Endothelial cell of umbilical vein (primary cell): ENCODE measurements at regions not wholly inside any gene's neighbourhood (a gene's known extent, or its start where the extent isn't known, plus 50 kb on each side); places are given as distances from the start of the nearest gene placed in this dataset.

Experiments used
- BruUV-seq: library from RNA; stranded (reverse); fragments of 400-500 nt; replicated peaks from 2 replicates; lab custom pipeline; 2021; lab: Mats Ljungman, UMichigan
- CTCF ChIA-PET: fragments of 300-600, 350-600 bp; sonication (Branson Sonifier 250); formaldehyde crosslinking; loops from one replicate; lab custom pipeline; 2021; ENCODE audit warnings: antibody characterized with exemption, inconsistent platforms; lab: Charles Lee
- POLR2A ChIA-PET: fragments of 300-600, 350-600 bp; sonication (Branson Sonifier 250); formaldehyde crosslinking; loops from one replicate; lab custom pipeline; 2021; ENCODE audit warnings: antibody characterized with exemption, inconsistent platforms; lab: Charles Lee
- DNase-seq: peaks from one replicate; pipeline ENCODE4 v3.0.0-alpha.2; 2011; ENCODE audit warnings: low read depth, low spot score
- FAIRE-seq: peaks from 2 replicates; lab custom pipeline; 2011; peaks lifted over from hg19 to GRCh38; lab: Jason Lieb, UNC
- H2AFZ ChIP-seq: 2 replicates; pipeline ENCODE4 v1.6.0; 2012; ENCODE audit warnings: low read depth, low read length, control low read depth, inconsistent platforms
- H3K27ac ChIP-seq: 2 replicates; pipeline ENCODE4 v1.5.1; 2011; ENCODE audit warnings: low read depth, mild to moderate bottlenecking, control low read depth, low read length, moderate library complexity; ENCODE audit not compliant: insufficient read depth
- H3K27me3 ChIP-seq, 2 experiments: 2 replicates each; pipeline versions ENCODE4 v1.6.0 to v1.6.1; 2011; ENCODE audit warnings: low read length in 2 of 2, mixed read lengths in 1 of 2; ENCODE audit not compliant: control insufficient read depth in 2 of 2, insufficient read depth in 2 of 2
- H3K36me3 ChIP-seq, 2 experiments: 2 replicates in 1 of 2; 3 replicates in 1 of 2; pipeline ENCODE4 v1.5.1; 2011; ENCODE audit warnings: low read length in 2 of 2, mild to moderate bottlenecking in 1 of 2, moderate library complexity in 1 of 2; ENCODE audit not compliant: control insufficient read depth in 2 of 2, insufficient read depth in 2 of 2; ENCODE audit errors: extremely low read depth in 1 of 2
- H3K4me1 ChIP-seq: 3 replicates; pipeline ENCODE4 v1.5.1; 2011; ENCODE audit warnings: mild to moderate bottlenecking, low read length; ENCODE audit not compliant: control insufficient read depth, insufficient read depth; ENCODE audit errors: extremely low read depth
- H3K4me2 ChIP-seq: 2 replicates; pipeline ENCODE4 v1.6.1; 2011; ENCODE audit warnings: low read length, control low read depth, mixed read lengths; ENCODE audit not compliant: insufficient read depth
- H3K4me3 ChIP-seq, 3 experiments: fragments of 200-600 bp in 1 of 3; sonication (generic), shearing (Covaris generic) in 1 of 3; replicated peaks in 1 of 3; 2 replicates each; pipeline ENCODE4 v1.5.1; 2011 to 2016; ENCODE audit warnings: control low read depth in 3 of 3, low read length in 3 of 3, mild to moderate bottlenecking in 2 of 3, inconsistent platforms in 1 of 3, low read depth in 1 of 3, moderate library complexity in 1 of 3; ENCODE audit not compliant: insufficient read depth in 1 of 3
- H3K79me2 ChIP-seq: 2 replicates; pipeline ENCODE4 v1.6.0; 2012; ENCODE audit warnings: low read length, inconsistent platforms; ENCODE audit not compliant: control insufficient read depth, insufficient read depth
- H3K9ac ChIP-seq: replicated peaks from 2 replicates; pipeline ENCODE3; 2011; ENCODE audit warnings: low read length, control low read depth; ENCODE audit not compliant: insufficient read depth; ENCODE audit errors: extremely low read depth
- H3K9me1 ChIP-seq: replicated peaks from 3 replicates; pipeline ENCODE4 v1.6.0; 2011; ENCODE audit warnings: mild to moderate bottlenecking, low read length; ENCODE audit not compliant: control insufficient read depth, insufficient read depth; ENCODE audit errors: extremely low read depth
- H3K9me3 ChIP-seq: replicated peaks from 2 replicates; pipeline ENCODE4 v1.5.1; 2012; ENCODE audit warnings: low read length, inconsistent platforms; ENCODE audit not compliant: control insufficient read depth, insufficient read depth
- H4K20me1 ChIP-seq: replicated peaks from 2 replicates; pipeline ENCODE3; 2011; ENCODE audit warnings: mild to moderate bottlenecking, low read length; ENCODE audit not compliant: control insufficient read depth, insufficient read depth; ENCODE audit errors: extremely low read depth
- EZH2 ChIP-seq: IDR thresholded peaks from 2 replicates; pipeline ENCODE4 v1.6.1; 2012; ENCODE audit warnings: borderline replicate concordance, low read depth, mild to moderate bottlenecking, moderate library complexity, low read length, inconsistent platforms; ENCODE audit not compliant: severe bottlenecking
- FOS ChIP-seq: IDR thresholded peaks from 2 replicates; pipeline ENCODE4 v1.6.1; 2011; ENCODE audit warnings: mild to moderate bottlenecking, low read length, moderate library complexity, borderline replicate concordance; ENCODE audit not compliant: insufficient read depth
- GATA2 ChIP-seq: IDR thresholded peaks from 2 replicates; pipeline ENCODE4 v1.7.0; 2011; ENCODE audit warnings: low read depth, mild to moderate bottlenecking, moderate library complexity, mixed read lengths, low read length; ENCODE audit not compliant: insufficient read length, insufficient read depth
- JUN ChIP-seq: IDR thresholded peaks from 2 replicates; pipeline ENCODE4 v1.6.1; 2011; ENCODE audit warnings: borderline replicate concordance, low read depth; ENCODE audit not compliant: insufficient read length, insufficient read depth
- MYC ChIP-seq: IDR thresholded peaks from one replicate; pipeline ENCODE4 v1.6.1; 2011; ENCODE audit warnings: mild to moderate bottlenecking, low read depth, low read length
- POLR2A ChIP-seq: IDR thresholded peaks from 2 replicates; pipeline ENCODE4 v1.6.1; 2012; ENCODE audit warnings: low read depth, mild to moderate bottlenecking, control low read depth, low read length
- POLR2AphosphoS5 ChIP-seq: IDR thresholded peaks from 2 replicates; pipeline ENCODE4 v1.6.1; 2012; ENCODE audit warnings: low read depth, mild to moderate bottlenecking, control low read depth, low read length, moderate library complexity; ENCODE audit not compliant: insufficient read depth
- dilution Hi-C: fragments of 300-500 bp; cut with MboI; formaldehyde crosslinking; loops from one replicate; pipeline ENCODE4 v1.15.0; 2019; ENCODE audit warnings: low sequenced_read_pairs; ENCODE audit not compliant: extremely low pct_ligation_motif_present
- intact Hi-C: fragments of 100-400 bp; cut with micrococcal nuclease; formaldehyde crosslinking; loops from one replicate; pipeline ENCODE4 v1.10.0; 2022
- TF ChIP-seq, protein P1 (sequence below): IDR thresholded peaks from 2 replicates; pipeline ENCODE4 v1.6.1; 2011; ENCODE audit not compliant: insufficient read depth, insufficient read length
- TF ChIP-seq, protein P2 (sequence below), 2 donors: IDR thresholded peaks; 1 replicate in 1 of 2; 2 replicates in 1 of 2; pipeline ENCODE4 v1.5.1; 2011; ENCODE audit warnings: low read length in 2 of 2, mild to moderate bottlenecking in 2 of 2, moderate library complexity in 2 of 2, control low read depth in 1 of 2, inconsistent platforms in 1 of 2, low read depth in 1 of 2; ENCODE audit not compliant: insufficient read depth in 1 of 2; ENCODE audit errors: extremely low read depth in 1 of 2

DNA sequence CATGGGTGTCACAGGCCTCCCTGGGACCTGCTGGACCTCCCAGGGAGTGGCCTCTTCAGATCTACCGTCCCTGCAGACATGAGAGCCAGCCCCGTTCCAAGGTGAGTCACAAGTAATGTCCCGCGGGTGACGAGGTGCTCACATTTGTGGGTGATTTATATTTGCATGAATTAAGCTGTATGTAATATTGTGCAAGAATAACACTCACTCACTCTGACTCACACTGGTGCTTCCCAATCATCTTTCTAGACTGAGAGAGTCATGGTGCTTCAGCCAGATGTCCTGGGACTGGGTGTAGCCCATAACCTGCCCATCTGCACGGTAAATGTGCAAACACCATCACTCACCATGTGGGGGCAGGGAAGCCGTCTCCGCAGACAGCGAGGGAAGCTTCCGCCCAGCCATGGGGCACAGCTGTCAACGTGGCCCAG lies 347.5 kb upstream of the SALL3 start:
- Histone ChIP-seq H2AFZ (no peak overlapping the region), H3K36me3 (no peaks in the 10 kb centered on the region), H3K4me2 (no peak overlapping the region), H3K27me3 (no peaks in the 10 kb centered on the region), H3K9me1 (no peaks in the 10 kb centered on the region), H3K27ac (no peak overlapping the region), H3K4me3 (no peak overlapping the region), H4K20me1 (no peaks in the 10 kb centered on the region), H3K9me3 (peaks cover 4% of the 10 kb centered on the region), H3K4me1 (no peaks in the 10 kb centered on the region), H3K79me2 (no peaks in the 10 kb centered on the region), H3K9ac (no peak overlapping the region)
- DNase-seq (no peak), FAIRE-seq (no peak)
- intact Hi-C loops (no loop called here), dilution Hi-C loops (no loop called here)
- ChIA-PET POLR2A (no interaction called here), CTCF (no interaction called here)
- no TSS peak for BruUV-seq
- TF ChIP-seq GATA2 (no peak), JUN (no peak), POLR2A (no peak), MYC (no peak), FOS (no peak), POLR2AphosphoS5 (no peak), EZH2 (no peak)
- TF ChIP-seq, protein P1, sequence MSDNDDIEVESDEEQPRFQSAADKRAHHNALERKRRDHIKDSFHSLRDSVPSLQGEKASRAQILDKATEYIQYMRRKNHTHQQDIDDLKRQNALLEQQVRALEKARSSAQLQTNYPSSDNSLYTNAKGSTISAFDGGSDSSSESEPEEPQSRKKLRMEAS = no peak
- TF ChIP-seq, protein P2, sequence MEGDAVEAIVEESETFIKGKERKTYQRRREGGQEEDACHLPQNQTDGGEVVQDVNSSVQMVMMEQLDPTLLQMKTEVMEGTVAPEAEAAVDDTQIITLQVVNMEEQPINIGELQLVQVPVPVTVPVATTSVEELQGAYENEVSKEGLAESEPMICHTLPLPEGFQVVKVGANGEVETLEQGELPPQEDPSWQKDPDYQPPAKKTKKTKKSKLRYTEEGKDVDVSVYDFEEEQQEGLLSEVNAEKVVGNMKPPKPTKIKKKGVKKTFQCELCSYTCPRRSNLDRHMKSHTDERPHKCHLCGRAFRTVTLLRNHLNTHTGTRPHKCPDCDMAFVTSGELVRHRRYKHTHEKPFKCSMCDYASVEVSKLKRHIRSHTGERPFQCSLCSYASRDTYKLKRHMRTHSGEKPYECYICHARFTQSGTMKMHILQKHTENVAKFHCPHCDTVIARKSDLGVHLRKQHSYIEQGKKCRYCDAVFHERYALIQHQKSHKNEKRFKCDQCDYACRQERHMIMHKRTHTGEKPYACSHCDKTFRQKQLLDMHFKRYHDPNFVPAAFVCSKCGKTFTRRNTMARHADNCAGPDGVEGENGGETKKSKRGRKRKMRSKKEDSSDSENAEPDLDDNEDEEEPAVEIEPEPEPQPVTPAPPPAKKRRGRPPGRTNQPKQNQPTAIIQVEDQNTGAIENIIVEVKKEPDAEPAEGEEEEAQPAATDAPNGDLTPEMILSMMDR (IDR thresholded peaks at IDR 0.05; ENCODE audit: extremely low read depth in 1 of 2, insufficient read depth in 1 of 2, low read depth in 1 of 2, low read length in 2 of 2) = no peak
